COLO668 (cell line): ENCODE measurements at regions not wholly inside any gene's neighbourhood (a gene's known extent, or its start where the extent isn't known, plus 50 kb on each side); places are given as distances from the start of the nearest gene placed in this dataset.

Source experiments
- DNase-seq: peaks from one replicate; lab custom pipeline; 2025; ENCODE audit not compliant: unreplicated experiment; lab: John Stamatoyannopoulos, UW

DNA sequence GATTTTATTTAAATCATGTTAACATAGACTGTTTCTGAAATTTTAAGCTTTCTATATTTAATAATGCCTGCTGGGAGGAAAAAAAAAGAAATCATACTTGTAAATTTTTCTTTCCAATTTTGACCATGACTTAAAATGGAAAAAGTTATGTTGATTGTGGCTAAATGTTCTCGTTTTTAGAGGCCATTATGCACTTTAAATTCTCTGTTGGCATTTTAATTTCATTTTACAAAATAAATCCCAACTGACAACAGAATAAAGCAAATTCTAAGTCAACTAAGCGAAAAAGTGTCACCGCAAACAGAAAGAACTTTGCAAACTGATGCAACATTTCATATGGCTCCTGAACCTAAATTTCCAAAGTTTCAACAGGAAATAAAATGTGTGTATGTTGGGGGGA lies 74.8 kb upstream of the G2E3 start:
- no peak for DNase-seq

DNA sequence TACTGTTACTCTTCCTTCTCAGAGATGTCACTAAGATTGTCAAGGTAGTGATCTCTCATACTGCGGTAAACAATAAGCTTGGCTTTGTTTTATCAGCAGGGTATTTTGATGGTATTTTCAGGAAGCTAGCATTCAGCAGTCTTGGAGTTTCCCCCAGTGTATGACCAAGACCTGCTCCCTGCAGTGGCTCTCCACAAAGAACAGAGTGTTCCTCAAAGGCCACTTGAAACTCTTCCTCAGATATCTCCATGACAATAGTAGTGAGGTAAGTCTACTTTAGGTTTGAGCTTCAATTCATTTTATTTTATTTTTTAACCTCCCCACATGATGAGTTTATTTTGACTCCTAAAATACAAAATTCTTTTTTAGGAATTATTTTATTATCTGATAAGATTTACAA lies 74.0 kb upstream of the G2E3 start:
- DNase-seq: no peak

DNA sequence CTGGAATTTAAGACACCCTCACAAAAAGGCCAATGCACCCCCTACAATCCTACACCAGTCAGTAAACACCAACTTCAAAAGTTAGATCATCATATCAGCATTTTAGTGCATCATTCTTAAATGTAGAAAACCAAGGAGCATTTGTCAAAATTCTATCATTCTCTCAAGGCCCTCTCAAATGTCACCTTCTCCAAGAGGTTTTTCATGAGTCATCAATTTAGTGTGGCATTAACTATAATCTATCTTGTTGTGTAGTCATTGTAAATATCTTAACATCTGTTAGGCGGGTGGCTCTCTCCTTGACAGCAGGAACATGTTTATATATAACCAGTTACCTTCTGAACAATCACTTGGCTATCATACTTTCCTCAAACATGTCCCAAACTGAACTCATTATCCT lies 62.1 kb upstream of the G2E3 start:
- no peak for DNase-seq

DNA sequence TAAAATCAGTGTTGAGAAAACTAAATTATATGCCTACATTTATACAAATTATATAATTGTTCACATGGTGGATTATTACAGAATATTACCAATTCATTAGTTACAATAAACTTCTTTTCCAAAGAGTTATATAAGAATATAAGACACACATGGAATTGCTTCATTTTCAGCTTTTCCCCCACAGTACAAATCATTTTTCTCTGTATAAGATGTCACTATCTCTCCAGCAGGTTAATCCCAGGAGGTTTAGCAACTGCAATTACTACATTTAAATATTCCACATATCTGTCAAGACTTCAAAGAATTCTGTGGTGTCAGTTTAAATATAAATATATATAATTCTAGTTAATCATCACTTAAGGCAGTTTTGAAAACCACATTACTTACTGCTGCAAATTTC lies 59.6 kb upstream of the G2E3 start:
- DNase-seq: no peak

DNA sequence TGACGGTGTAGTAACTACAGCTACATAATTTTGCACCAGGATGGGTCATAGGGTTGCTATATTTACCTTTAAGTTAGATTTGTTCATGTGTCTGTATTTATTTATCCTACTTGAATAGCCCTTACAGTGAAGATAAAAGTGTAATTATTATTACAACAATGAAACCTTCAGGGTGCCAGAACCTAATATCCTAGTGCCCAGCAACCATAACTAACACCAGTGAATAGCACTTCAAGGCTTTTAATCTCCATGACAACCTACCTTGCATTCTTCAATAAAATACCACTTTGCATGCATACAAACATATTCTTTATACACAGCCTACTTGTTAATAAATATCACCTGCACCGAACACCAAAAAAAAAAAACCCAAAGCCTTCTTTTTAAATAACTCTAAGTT lies 58.7 kb upstream of the G2E3 start:
- DNase-seq: no peak

DNA sequence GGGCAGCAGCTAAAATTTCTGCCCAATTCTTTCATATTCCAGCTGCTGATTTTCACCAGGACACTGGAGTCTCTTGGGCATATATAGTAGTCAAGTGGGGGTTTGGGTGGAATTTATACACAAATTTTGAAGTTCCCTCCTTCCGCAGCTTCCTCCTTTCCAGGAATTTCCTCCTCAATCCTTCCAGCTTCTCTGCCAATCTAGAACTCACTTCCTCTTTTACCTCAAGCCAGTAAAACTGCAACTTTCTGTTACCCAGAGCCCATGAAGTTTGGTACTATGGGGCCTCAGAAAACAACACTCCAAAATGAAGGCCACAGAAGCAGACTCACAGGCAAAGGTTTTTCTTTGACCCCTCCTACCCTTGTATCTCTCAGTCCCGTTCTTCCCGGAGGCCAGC lies 51.7 kb upstream of the G2E3 start:
- no peak for DNase-seq
